ENCODE measurements at regions not wholly inside any gene's neighbourhood (a gene's known extent, or its start where the extent isn't known, plus 50 kb on each side); places are given as distances from the start of the nearest gene placed in this dataset.

- no peak for DNase-seq
- in situ Hi-C loops (cut with HindIII; ENCODE audit: low pct_ligation_motif_present, low pct_unique_long_range_greater_than_20kb, low sequenced_read_pairs), result no loop called here
Measured at GRCh38 chr12:127536833-127537428, 730.0 kb upstream of the TMEM132C start.

DNA sequence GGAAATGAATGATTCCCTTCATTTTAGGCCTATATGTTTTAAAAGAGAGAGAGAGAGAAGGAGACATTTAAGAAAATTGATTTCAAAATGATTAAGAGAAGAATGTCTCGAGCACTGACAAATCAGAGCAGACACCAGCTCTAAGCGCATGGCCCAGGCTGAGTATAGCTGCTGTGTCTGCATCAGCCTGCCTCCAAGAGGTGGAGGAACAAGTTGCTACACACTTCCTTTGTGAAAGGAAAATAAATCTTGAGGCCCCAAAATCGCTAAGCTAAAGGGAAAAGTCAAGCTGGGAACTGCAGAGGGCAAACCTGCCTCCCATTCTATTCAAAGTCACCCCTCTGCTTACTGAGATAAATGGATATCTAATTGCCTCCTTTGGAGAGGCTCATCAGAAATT, 728.7 kb upstream of the TMEM132C start:
- DNase-seq, result no peak
- in situ Hi-C loops (cut with HindIII; ENCODE audit: low pct_ligation_motif_present, low pct_unique_long_range_greater_than_20kb, low sequenced_read_pairs), result no loop called here

GRCh38 chr12:127539226-127539858, 727.6 kb upstream of the TMEM132C start:
- in situ Hi-C loops (cut with HindIII; ENCODE audit: low pct_ligation_motif_present, low pct_unique_long_range_greater_than_20kb, low sequenced_read_pairs), result no loop called here
- DNase-seq, result no peak

DNA sequence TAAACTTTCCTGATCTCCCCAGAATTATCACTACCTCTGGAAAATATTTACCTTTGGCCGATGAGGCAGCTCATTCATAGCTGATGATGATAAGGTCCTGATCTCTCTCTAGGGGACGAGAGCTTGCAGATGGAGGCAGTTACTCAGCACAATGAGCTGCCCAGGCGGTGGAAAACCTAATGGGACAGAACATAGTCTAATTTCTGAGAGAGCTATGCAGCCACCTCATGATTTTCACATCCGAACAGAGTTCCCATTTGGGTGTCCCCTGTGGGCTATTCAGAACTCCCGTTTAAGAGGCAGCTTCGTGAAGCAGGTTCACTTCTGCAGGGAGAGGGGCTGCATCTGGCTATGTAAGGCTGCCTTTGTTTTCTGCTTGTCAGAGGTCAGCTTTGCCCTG, 724.6 kb upstream of the TMEM132C start:
- no peak for DNase-seq
- in situ Hi-C loops (cut with HindIII; ENCODE audit: low pct_ligation_motif_present, low pct_unique_long_range_greater_than_20kb, low sequenced_read_pairs), result no loop called here

DNA sequence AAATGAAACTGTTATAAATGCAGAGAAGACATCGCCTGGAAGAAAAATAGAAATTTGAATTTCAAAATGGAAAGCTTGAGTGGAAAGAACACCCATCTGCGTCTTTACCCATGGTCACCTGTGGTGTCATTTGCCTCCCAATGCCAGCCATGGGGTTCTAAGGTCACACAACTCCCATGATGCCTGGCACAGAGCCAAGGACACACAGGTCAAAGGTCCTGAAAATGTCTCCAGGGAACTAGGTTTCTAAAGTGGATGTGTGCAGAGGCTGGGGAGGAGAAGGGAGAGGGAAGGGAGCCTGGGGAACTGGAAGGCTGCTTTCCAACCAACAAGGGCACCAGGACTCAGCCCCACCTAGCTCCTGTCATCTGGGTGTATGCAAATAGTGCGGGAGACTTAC, 724.0 kb upstream of the TMEM132C start:
- in situ Hi-C loops (cut with HindIII; ENCODE audit: low pct_ligation_motif_present, low pct_unique_long_range_greater_than_20kb, low sequenced_read_pairs), result no loop called here

DNA sequence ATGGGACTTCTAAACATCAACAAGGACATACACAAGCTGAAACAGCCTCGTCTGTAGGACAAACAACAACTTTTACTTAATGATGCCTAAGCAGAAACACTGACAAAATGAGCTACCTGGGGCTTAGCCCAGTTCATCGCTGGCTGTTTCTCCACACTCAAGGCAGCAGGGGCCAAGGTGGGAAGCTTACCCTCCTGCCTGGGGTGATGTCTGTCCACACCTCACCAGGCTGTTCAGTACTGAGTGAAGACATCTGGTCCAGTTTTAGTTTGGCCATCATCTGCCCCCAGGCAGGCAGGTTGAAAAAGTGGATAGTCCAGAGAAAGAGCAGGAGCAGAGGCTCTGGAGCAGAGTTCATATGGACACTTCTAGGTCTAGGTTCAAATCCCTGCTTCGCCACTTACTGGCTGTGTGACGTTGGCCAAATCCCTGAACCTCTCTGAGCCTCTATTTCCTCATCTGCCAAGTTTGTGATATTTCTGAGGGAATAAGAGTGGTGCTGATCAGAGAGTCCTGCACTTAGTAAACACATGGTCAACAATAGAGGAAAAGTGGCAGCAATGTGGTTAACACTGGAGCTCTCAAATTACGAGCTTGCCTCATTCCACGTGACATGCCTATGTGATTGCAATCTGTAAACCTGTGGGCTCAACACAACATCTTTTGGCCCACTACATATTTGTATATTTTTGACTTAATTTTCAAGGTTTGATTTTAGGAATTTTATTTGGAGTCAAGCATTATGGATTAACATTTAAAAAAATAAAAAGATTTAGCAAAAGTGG, 720.1 kb upstream of the TMEM132C start:
- in situ Hi-C loops (cut with HindIII; ENCODE audit: low pct_ligation_motif_present, low pct_unique_long_range_greater_than_20kb, low sequenced_read_pairs), result no loop called here
- DNase-seq, result no peak

More for the DNA sequence above, 724.0 kb upstream of the TMEM132C start:
- DNase-seq, result no peak

DNA sequence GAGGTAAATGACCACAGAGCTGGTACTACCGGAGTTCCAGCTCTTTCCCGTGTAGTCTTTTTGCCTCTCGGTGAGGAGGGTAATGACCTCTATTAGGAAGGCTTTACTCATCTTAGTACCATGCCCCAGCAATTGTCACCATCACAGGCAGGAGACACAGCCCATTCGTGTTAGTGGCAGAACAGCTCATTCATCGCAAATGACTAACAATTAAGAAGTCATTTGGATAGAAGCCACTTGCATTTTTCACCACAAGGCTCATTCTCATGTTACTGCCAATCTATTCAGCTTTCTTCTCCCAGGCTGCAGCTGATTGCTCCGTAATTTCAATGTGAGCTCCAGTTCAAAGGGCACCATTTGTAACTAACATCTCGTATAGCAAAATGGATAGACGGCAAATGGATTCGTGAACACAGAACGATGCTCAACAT, 718.8 kb upstream of the TMEM132C start:
- in situ Hi-C loops (cut with HindIII; ENCODE audit: low pct_ligation_motif_present, low pct_unique_long_range_greater_than_20kb, low sequenced_read_pairs), result no loop called here
- no peak for DNase-seq

GRCh38 chr12:127550271-127550670, 716.7 kb upstream of the TMEM132C start:
- in situ Hi-C loops (cut with HindIII; ENCODE audit: low pct_ligation_motif_present, low pct_unique_long_range_greater_than_20kb, low sequenced_read_pairs), result no loop called here
- DNase-seq, result peak; percentile 59

- in situ Hi-C loops (cut with HindIII; ENCODE audit: low pct_ligation_motif_present, low pct_unique_long_range_greater_than_20kb, low sequenced_read_pairs), result no loop called here
Measured at GRCh38 chr12:127552838-127553237, 714.1 kb upstream of the TMEM132C start.

DNA sequence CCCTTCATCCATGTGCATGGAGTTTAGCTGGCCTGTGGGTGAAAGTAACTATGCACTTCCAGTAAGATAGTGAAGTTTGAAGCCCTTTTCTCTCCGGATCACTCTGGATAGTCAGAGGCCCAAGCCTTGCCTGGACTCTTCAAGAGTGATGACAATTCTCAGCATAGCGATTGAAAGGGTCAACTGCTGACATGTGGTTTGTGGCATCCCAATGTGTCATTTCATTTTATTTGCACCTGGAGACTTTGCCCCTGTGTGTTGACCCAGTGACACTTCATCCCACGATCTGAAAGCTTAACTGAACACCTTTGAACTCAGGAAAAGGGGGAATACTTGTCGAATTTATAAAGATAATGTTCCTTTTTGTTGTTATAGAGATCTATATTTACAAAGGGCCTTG, 711.9 kb upstream of the TMEM132C start:
- in situ Hi-C loops (cut with HindIII; ENCODE audit: low pct_ligation_motif_present, low pct_unique_long_range_greater_than_20kb, low sequenced_read_pairs), result no loop called here

More at GRCh38 chr12:127552838-127553237, 714.1 kb upstream of the TMEM132C start:
- no peak for DNase-seq

GRCh38 chr12:127556231-127556886, 710.6 kb upstream of the TMEM132C start:
- in situ Hi-C loops (cut with HindIII; ENCODE audit: low pct_ligation_motif_present, low pct_unique_long_range_greater_than_20kb, low sequenced_read_pairs), result no loop called here

More for the DNA sequence above, 711.9 kb upstream of the TMEM132C start:
- DNase-seq, result no peak

GRCh38 chr12:127558361-127558760, 708.6 kb upstream of the TMEM132C start:
- in situ Hi-C loops (cut with HindIII; ENCODE audit: low pct_ligation_motif_present, low pct_unique_long_range_greater_than_20kb, low sequenced_read_pairs), result no loop called here
- DNase-seq, result no peak

More at GRCh38 chr12:127556231-127556886, 710.6 kb upstream of the TMEM132C start:
- DNase-seq, result no peak

DNA sequence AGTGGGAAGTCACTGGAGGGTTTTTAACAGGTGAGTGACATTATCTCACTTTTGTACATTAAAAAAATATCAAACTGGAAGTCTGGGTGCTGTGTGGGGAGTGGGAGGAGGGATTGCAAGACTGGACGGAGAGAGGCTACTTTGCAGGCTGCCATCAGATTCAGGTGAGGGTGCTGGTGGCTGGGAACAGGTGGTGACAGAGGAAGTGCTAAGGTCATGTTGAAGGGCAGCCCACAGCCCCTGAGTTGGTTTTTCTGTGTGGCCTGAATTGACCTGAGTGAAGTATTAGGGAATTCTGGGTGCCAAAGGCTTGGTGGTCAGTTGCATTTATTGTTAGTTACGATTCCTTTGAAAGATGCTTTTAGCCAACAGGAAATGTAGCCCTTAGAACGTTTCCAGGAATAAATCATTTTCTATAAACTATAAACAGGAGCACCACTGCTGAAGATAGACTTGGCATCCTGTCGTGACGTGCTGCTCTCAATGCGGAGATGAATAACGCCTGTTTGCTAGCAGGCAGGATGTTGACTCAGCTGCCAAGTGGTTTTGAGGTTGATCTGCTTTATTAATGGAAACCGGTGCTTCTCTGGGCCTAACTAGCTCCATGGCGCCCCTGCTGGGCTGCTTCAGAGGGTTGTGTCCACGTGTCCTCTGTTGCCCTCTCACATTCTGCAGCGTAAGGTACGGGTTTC, 707.5 kb upstream of the TMEM132C start:
- in situ Hi-C loops (cut with HindIII; ENCODE audit: low pct_ligation_motif_present, low pct_unique_long_range_greater_than_20kb, low sequenced_read_pairs), result no loop called here
- peak; percentile 96 for DNase-seq

DNA sequence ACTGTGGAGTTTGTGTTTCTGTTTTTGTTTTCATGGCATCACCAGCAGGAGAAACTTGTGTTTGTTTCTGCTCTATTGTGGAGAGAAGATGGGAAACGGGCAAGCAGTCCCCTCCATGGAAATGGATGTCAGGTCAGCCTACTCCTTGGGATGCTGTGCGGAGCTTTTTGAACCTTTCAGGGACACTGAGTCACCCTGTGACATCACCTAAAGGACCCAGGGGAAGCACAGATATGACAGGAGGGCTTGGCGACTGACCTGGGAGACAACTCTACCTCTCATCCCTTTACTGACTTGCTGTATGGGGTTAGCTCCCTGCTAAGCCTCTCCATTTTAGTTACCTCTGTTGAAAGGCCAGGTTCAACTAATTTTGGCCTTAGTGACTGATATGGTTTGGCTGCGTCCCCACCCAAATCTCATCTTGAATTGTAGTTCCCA, 706.9 kb upstream of the TMEM132C start:
- DNase-seq, result no peak
- in situ Hi-C loops (cut with HindIII; ENCODE audit: low pct_ligation_motif_present, low pct_unique_long_range_greater_than_20kb, low sequenced_read_pairs), result no loop called here

DNA sequence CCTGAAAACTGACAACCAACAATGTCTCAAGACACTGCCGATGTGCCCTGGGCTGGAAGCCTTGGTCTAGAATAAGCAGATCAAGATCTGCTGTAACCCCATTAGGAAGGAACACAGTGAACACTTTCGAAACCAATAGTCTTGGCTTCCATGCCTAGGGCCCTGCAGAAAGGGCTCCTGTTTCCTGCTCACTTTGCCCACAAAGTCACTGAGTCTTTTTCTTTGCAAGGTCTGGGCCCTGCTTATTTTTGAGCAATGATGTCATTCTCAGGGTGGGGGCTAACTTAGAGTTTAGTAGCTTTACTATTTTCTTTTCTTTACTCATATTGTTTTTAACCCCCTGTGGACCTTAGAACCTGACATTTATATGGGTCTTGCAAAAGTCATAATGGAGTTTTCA, 704.2 kb upstream of the TMEM132C start:
- in situ Hi-C loops (cut with HindIII; ENCODE audit: low pct_ligation_motif_present, low pct_unique_long_range_greater_than_20kb, low sequenced_read_pairs), result no loop called here
- DNase-seq, result no peak

DNA sequence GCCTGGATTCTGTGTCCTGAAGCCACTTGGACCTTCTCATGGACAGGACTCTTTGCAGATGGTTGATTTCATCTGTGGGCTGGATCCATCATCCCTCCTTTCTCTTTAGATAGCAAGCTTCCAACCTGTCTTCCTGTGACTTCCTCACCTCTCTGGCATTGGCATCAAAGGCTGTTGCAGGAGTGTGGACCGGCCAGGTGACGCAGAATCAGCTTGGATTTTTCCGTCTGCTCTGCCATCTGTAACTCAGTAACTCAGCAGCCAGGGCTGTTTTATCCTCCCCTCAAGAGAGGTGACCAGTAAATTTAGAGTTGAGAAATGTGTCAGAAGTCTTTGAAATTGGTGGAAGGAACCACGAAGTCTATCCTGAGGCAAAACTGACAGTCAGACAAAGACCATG, 701.7 kb upstream of the TMEM132C start:
- DNase-seq, result no peak
- in situ Hi-C loops (cut with HindIII; ENCODE audit: low pct_ligation_motif_present, low pct_unique_long_range_greater_than_20kb, low sequenced_read_pairs), result no loop called here

- in situ Hi-C loops (cut with HindIII; ENCODE audit: low pct_ligation_motif_present, low pct_unique_long_range_greater_than_20kb, low sequenced_read_pairs), result no loop called here
- DNase-seq, result no peak
Measured at GRCh38 chr12:127567531-127567930, 699.4 kb upstream of the TMEM132C start.

DNA sequence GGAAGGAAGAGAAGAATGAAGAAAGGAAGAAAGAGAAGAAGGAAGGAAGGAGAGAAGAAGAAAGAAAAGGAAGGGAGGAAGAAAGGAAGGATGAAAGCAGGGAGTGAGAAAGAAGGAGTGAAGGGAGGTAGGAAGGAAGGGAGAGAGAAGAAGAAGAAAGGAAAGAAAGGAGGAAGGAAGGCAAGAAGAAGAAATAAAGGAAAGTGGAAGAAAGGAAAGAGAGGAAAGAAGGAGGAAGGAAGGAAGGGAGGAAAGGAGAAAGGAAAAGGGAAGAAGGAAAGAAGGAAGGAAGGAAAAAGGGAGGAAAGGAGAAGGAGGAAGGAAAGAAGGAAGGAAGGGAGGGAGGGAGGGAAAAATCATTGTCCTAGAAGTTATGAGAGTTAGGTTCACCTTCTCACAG, 696.6 kb upstream of the TMEM132C start:
- DNase-seq, result no peak
- in situ Hi-C loops (cut with HindIII; ENCODE audit: low pct_ligation_motif_present, low pct_unique_long_range_greater_than_20kb, low sequenced_read_pairs), result no loop called here

Data from ACHN (cell line).